H1 (cell line): ENCODE measurements at regions not wholly inside any gene's neighbourhood (a gene's known extent, or its start where the extent isn't known, plus 50 kb on each side); places are given as distances from the start of the nearest gene placed in this dataset.

Experiments
- CTCF ChIA-PET: fragments of 300-600 bp; sonication (Branson Sonifier 250); formaldehyde crosslinking; loops from one replicate; lab custom pipeline; 2021; ENCODE audit not compliant: partially characterized antibody; lab: Charles Lee
- POLR2A ChIA-PET: fragments of 300-600 bp; sonication (Branson Sonifier 250); formaldehyde crosslinking; loops from one replicate; lab custom pipeline; 2021; ENCODE audit warnings: inconsistent platforms; ENCODE audit not compliant: partially characterized antibody; lab: Charles Lee
- DNase-seq, 2 experiments: peaks; one replicate each; pipeline versions ENCODE4 v3.0.0 to v3.0.0-alpha.2; 2010 to 2022; ENCODE audit warnings: low spot score in 2 of 2, low read depth in 1 of 2, mixed read lengths in 1 of 2
- FAIRE-seq: peaks from 2 replicates; lab custom pipeline; 2011; peaks lifted over from hg19 to GRCh38; lab: Jason Lieb, UNC
- H2AFZ ChIP-seq: 2 replicates; pipeline ENCODE4 v1.8.1; 2012; ENCODE audit warnings: low read length, inconsistent platforms
- H2AK5ac ChIP-seq: 2 replicates; pipeline ENCODE4 v1.6.1; 2013; ENCODE audit warnings: low read depth, low read length
- H2BK120ac ChIP-seq: replicated peaks from 2 replicates; pipeline ENCODE3; 2013; ENCODE audit warnings: low read depth, low read length, inconsistent platforms
- H2BK12ac ChIP-seq: 2 replicates; pipeline ENCODE4 v1.6.1; 2013; ENCODE audit warnings: low read depth, low read length
- H2BK15ac ChIP-seq: 2 replicates; pipeline ENCODE4 v1.6.1; 2013; ENCODE audit warnings: low read length
- H2BK20ac ChIP-seq: 2 replicates; pipeline ENCODE4 v1.6.1; 2013; ENCODE audit warnings: low read length
- H2BK5ac ChIP-seq: 2 replicates; pipeline ENCODE4 v1.6.1; 2013; ENCODE audit warnings: low read depth, low read length
- H3K14ac ChIP-seq: 2 replicates; pipeline ENCODE4 v1.6.1; 2013; ENCODE audit warnings: inconsistent platforms; ENCODE audit not compliant: insufficient read length
- H3K18ac ChIP-seq: 2 replicates; pipeline ENCODE4 v1.6.1; 2013; ENCODE audit warnings: low read length; ENCODE audit errors: extremely low read depth
- H3K23ac ChIP-seq: 2 replicates; pipeline ENCODE4 v1.6.1; 2013; ENCODE audit warnings: inconsistent platforms; ENCODE audit not compliant: insufficient read length
- H3K23me2 ChIP-seq: 2 replicates; pipeline ENCODE4 v1.6.1; 2013; ENCODE audit warnings: low read depth, low read length
- H3K27ac ChIP-seq: 2 replicates; pipeline ENCODE4 v1.6.1; 2011; ENCODE audit warnings: low read depth, low read length, inconsistent platforms
- H3K27me3 ChIP-seq, 4 experiments: replicated peaks in 1 of 4; 1 replicate in 1 of 4; 2 replicates in 3 of 4; pipeline versions ENCODE4 v1.6.1 to v1.8.1; 2011 to 2013; ENCODE audit warnings: low read length in 3 of 4, mild to moderate bottlenecking in 3 of 4, inconsistent platforms in 2 of 4, mixed read lengths in 2 of 4, moderate library complexity in 1 of 4; ENCODE audit not compliant: control insufficient read depth in 3 of 4, insufficient read depth in 3 of 4; ENCODE audit errors: extremely low read depth in 1 of 4
- H3K36me3 ChIP-seq, 4 experiments: 2 replicates each; pipeline versions ENCODE4 v1.6.1 to v1.8.1; 2011 to 2013; ENCODE audit warnings: mild to moderate bottlenecking in 4 of 4, low read length in 3 of 4, moderate library complexity in 2 of 4, control low read depth in 1 of 4, inconsistent platforms in 1 of 4; ENCODE audit not compliant: insufficient read depth in 4 of 4, control insufficient read depth in 2 of 4
- H3K4ac ChIP-seq: replicated peaks from 2 replicates; pipeline ENCODE3; 2013; ENCODE audit warnings: low read length, low read depth, mixed read lengths, inconsistent platforms; ENCODE audit not compliant: insufficient read length
- H3K4me1 ChIP-seq, 4 experiments: replicated peaks in 1 of 4; 1 replicate in 1 of 4; 2 replicates in 3 of 4; pipeline versions ENCODE4 v1.6.1 to v1.8.1; 2011 to 2013; ENCODE audit warnings: low read length in 3 of 4, inconsistent platforms in 2 of 4, mixed read lengths in 1 of 4; ENCODE audit not compliant: insufficient read depth in 4 of 4, control insufficient read depth in 3 of 4
- H3K4me2 ChIP-seq, 2 experiments: 2 replicates each; pipeline versions ENCODE4 v1.6.1 to v1.8.1; 2011 to 2013; ENCODE audit warnings: low read depth in 2 of 2, low read length in 2 of 2, control low read depth in 1 of 2, inconsistent platforms in 1 of 2, mild to moderate bottlenecking in 1 of 2; ENCODE audit not compliant: insufficient read depth in 1 of 2
- H3K4me3 ChIP-seq, 4 experiments: fragments of 200-600, 300-600 bp in 1 of 4; sonication (generic), shearing (Covaris generic), sonication (Bioruptor Twin) in 1 of 4; 2 replicates each; pipeline versions ENCODE4 v1.5.1 to v1.8.1; 2011 to 2016; ENCODE audit warnings: low read length in 4 of 4, low read depth in 3 of 4, control low read depth in 2 of 4, inconsistent platforms in 2 of 4, mild to moderate bottlenecking in 2 of 4, mixed read lengths in 1 of 4, moderate library complexity in 1 of 4; ENCODE audit not compliant: insufficient read depth in 2 of 4; ENCODE audit errors: extremely low read depth in 1 of 4
- H3K56ac ChIP-seq: replicated peaks from 2 replicates; pipeline ENCODE3; 2013; ENCODE audit warnings: low read depth, mild to moderate bottlenecking, mixed read lengths, low read length, inconsistent platforms; ENCODE audit not compliant: insufficient read length
- H3K79me1 ChIP-seq: 2 replicates; pipeline ENCODE4 v1.6.1; 2013; ENCODE audit warnings: low read depth, low read length, control low read depth
- H3K79me2 ChIP-seq, 2 experiments: 2 replicates each; pipeline versions ENCODE4 v1.6.1 to v1.8.1; 2012 to 2013; ENCODE audit warnings: low read length in 2 of 2, mild to moderate bottlenecking in 2 of 2, inconsistent platforms in 1 of 2; ENCODE audit not compliant: insufficient read depth in 2 of 2, control insufficient read depth in 1 of 2
- H3K9ac ChIP-seq, 4 experiments: replicated peaks in 1 of 4; 1 replicate in 1 of 4; 2 replicates in 3 of 4; pipeline versions ENCODE4 v1.6.1 to v1.8.1; 2011 to 2013; ENCODE audit warnings: low read depth in 3 of 4, low read length in 3 of 4, control low read depth in 2 of 4, mild to moderate bottlenecking in 2 of 4, moderate library complexity in 2 of 4, inconsistent platforms in 1 of 4; ENCODE audit errors: extremely low read depth in 1 of 4
- H3K9me3 ChIP-seq, 2 experiments: 2 replicates each; pipeline versions ENCODE4 v1.6.1 to v1.8.1; 2012 to 2013; ENCODE audit warnings: mild to moderate bottlenecking in 2 of 2, moderate library complexity in 2 of 2, control low read depth in 1 of 2, inconsistent platforms in 1 of 2, low read depth in 1 of 2, low read length in 1 of 2, mixed read lengths in 1 of 2; ENCODE audit not compliant: insufficient read depth in 2 of 2
- H4K20me1 ChIP-seq, 2 experiments: replicated peaks in 1 of 2; 2 replicates each; pipeline versions ENCODE3 to v1.8.1; 2011 to 2013; ENCODE audit warnings: inconsistent platforms in 2 of 2, low read length in 2 of 2, mild to moderate bottlenecking in 1 of 2; ENCODE audit not compliant: insufficient read depth in 2 of 2, control insufficient read depth in 1 of 2
- H4K5ac ChIP-seq: 2 replicates; pipeline ENCODE4 v1.6.1; 2013; ENCODE audit warnings: low read length, low read depth, mixed read lengths, inconsistent platforms; ENCODE audit not compliant: insufficient read length
- H4K8ac ChIP-seq: 2 replicates; pipeline ENCODE4 v1.8.0; 2013; ENCODE audit warnings: mild to moderate bottlenecking, moderate library complexity, low read length, inconsistent platforms; ENCODE audit not compliant: insufficient read depth; ENCODE audit errors: extremely low read depth
- H4K91ac ChIP-seq: replicated peaks from 2 replicates; pipeline ENCODE3; 2013; ENCODE audit warnings: low read length, mixed read lengths, inconsistent platforms; ENCODE audit not compliant: insufficient read length
- CBX5 ChIP-seq: fragments of 300-800, 300-1000 bp; sonication (generic); IDR thresholded peaks from 2 replicates; pipeline ENCODE4 v1.7.1; 2016; ENCODE audit warnings: antibody characterized with exemption, low read length, low read depth
- CBX8 ChIP-seq: fragments of 300-800, 300-1000 bp; sonication (generic); IDR thresholded peaks from 2 replicates; pipeline ENCODE4 v1.7.1; 2016; ENCODE audit warnings: low read depth, low read length, borderline replicate concordance
- CEBPB ChIP-seq: IDR thresholded peaks from 2 replicates; pipeline ENCODE4 v1.6.1; 2012; ENCODE audit warnings: low read depth, low read length
- CHD1 ChIP-seq: IDR thresholded peaks from 2 replicates; pipeline ENCODE4 v1.6.1; 2012; ENCODE audit warnings: low read depth, low read length, improper control_type of control experiment
- CREB1 ChIP-seq: IDR thresholded peaks from 2 replicates; pipeline ENCODE4 v1.6.1; 2012; ENCODE audit warnings: inconsistent platforms
- GTF2F1 ChIP-seq: IDR thresholded peaks from 2 replicates; pipeline ENCODE4 v1.6.1; 2012; ENCODE audit warnings: low read depth, low read length, improper control_type of control experiment, borderline replicate concordance
- JUN ChIP-seq: IDR thresholded peaks from 2 replicates; pipeline ENCODE4 v1.6.1; 2011; ENCODE audit warnings: low read depth, mild to moderate bottlenecking, improper control_type of control experiment, low read length
- JUND ChIP-seq: IDR thresholded peaks from 2 replicates; pipeline ENCODE4 v1.6.1; 2011; ENCODE audit warnings: mild to moderate bottlenecking, improper control_type of control experiment, low read length
- RFX5 ChIP-seq: IDR thresholded peaks from 2 replicates; pipeline ENCODE4 v1.6.1; 2011; ENCODE audit warnings: low read depth, low read length, improper control_type of control experiment, borderline replicate concordance
- SAP30 ChIP-seq: fragments of 300-600 bp; sonication (generic); IDR thresholded peaks from 2 replicates; pipeline ENCODE4 v1.7.1; 2012; ENCODE audit warnings: low read length, moderate library complexity, mild to moderate bottlenecking, inconsistent platforms; ENCODE audit not compliant: insufficient read depth, insufficient replicate concordance
- SRF ChIP-seq: IDR thresholded peaks from 2 replicates; pipeline ENCODE4 v1.6.1; 2011; ENCODE audit warnings: mild to moderate bottlenecking, low read depth, low read length, moderate library complexity
- ZNF274 ChIP-seq: IDR thresholded peaks from 2 replicates; pipeline ENCODE4 v1.7.0; 2012; ENCODE audit warnings: low read length, borderline replicate concordance; ENCODE audit errors: extremely low read depth
- WGBS, 2 experiments: shearing (Covaris generic) in 1 of 2; methylation state at CpG; one replicate each; pipeline versions ENCODE4 v1.1.6 to v1.1.7; 2013 to 2015; ENCODE audit warnings: low lambda C conversion rate in 2 of 2, mixed read lengths in 2 of 2, inconsistent platforms in 1 of 2, low coverage in 1 of 2, missing lambda C conversion rate in 1 of 2; ENCODE audit not compliant: insufficient replicate concordance in 2 of 2, insufficient coverage in 1 of 2, insufficient read length in 1 of 2; ENCODE audit errors: extremely low coverage in 1 of 2, missing lambda C conversion rate in 1 of 2; 5-methylcytosine and 5-hydroxymethylcytosine counted together
- TF ChIP-seq, protein P1 (sequence below): IDR thresholded peaks from 2 replicates; pipeline ENCODE4 v1.6.1; 2011; ENCODE audit warnings: low read length, improper control_type of control experiment

DNA sequence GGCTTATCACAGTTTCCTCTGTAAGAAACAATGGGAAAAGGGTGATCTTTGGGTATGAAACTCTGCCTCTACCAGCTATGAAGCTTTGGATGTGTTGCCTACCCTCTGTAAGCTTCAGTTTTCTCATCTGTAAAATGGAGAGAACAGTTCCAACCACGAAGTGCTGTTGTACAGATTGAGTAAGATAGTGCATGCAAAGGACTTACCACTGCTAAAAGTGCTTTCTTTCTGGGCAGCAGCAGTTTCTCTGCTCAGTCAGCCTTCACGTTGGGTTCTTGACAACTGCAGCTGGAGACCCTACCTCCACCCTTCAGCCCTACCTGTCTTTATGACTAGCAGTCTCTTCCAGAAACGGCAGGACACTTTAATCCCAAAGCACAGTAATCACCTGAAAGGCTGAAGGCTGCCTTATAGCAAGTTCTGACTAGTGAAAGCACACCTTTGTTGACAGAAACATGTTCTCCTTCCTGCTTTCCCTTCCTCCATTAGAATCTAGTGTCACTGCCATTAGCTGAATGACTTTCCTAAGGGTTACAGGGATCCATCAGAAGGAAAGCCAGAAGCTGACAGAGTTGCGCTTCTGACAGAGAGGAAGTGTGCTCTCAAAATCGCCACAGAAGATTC lies 91.4 kb downstream of the RPL27A start:
- peaks cover 0 to 5% (median 4%) of the 10 kb centered on the region in 4 experiments; a peak in 2 of 7 replicates for H3K4me1 ChIP-seq
- H3K4ac ChIP-seq = no peak overlapping the region
- no peak overlapping the region for H3K4me3 ChIP-seq
- H3K79me1 ChIP-seq = peaks cover 2% of the 10 kb centered on the region; the same call in 1 of the 2 replicates
- ChIA-PET CTCF (interaction anchor here (0.8 to 1.5 kb wide), 4 partner anchors 37 to 684 kb away, joined by 3 read pairs; no protein-coding TSS in a partner anchor), POLR2A (interaction anchor here (1.3 kb wide), 1 partner anchor 86 kb away, joined by 4 read pairs; no protein-coding TSS in a partner anchor)
- no peak overlapping the region for H3K4me2 ChIP-seq
- no peaks in the 10 kb centered on the region for H3K9me3 ChIP-seq
- H3K23ac ChIP-seq = no peak overlapping the region
- no peak overlapping the region for H2BK20ac ChIP-seq
- DNase-seq = no peak
- H3K79me2 ChIP-seq = no peaks in the 10 kb centered on the region
- H2BK5ac ChIP-seq = no peak overlapping the region
- FAIRE-seq = no peak
- H4K8ac ChIP-seq = no peak overlapping the region
- H3K27ac ChIP-seq = no peak overlapping the region
- no peak overlapping the region for H3K56ac ChIP-seq
- H3K18ac ChIP-seq = no peak overlapping the region
- no peak overlapping the region for H4K5ac ChIP-seq
- H3K9ac ChIP-seq = no peak overlapping the region
- no peaks in the 10 kb centered on the region for H3K23me2 ChIP-seq
- no peak overlapping the region for H2BK120ac ChIP-seq
- no peak overlapping the region for H4K91ac ChIP-seq
- H3K27me3 ChIP-seq = no peaks in the 10 kb centered on the region
- no peak overlapping the region for H3K14ac ChIP-seq
- 0 out of 2 replicates have a peak overlapping the region, but pooled peaks have one; percentile 68 for H2AK5ac ChIP-seq
- H2BK15ac ChIP-seq = 0 out of 2 replicates have a peak overlapping the region, but pooled peaks have one; percentile 48
- 90% methylated on average over 5 of the region's 5 CpGs; no CpG with 5 or more reads in 1 of the 2 experiments for WGBS, 2 experiments
- no peak overlapping the region for H2BK12ac ChIP-seq
- no peaks in the 10 kb centered on the region for H3K36me3 ChIP-seq
- H2AFZ ChIP-seq = no peak overlapping the region
- no peaks in the 10 kb centered on the region for H4K20me1 ChIP-seq
- TF ChIP-seq CBX8 (no peak), CREB1 (no peak), CEBPB (no peak), GTF2F1 (no peak), SRF (no peak), ZNF274 (no peak), CHD1 (no peak), JUN (no peak), RFX5 (no peak), CBX5 (no peak), SAP30 (no peak), JUND (no peak)
- TF ChIP-seq, protein P1, sequence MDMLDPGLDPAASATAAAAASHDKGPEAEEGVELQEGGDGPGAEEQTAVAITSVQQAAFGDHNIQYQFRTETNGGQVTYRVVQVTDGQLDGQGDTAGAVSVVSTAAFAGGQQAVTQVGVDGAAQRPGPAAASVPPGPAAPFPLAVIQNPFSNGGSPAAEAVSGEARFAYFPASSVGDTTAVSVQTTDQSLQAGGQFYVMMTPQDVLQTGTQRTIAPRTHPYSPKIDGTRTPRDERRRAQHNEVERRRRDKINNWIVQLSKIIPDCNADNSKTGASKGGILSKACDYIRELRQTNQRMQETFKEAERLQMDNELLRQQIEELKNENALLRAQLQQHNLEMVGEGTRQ = no peak
